HEK293T (cell line): ENCODE measurements at regions not wholly inside any gene's neighbourhood (a gene's known extent, or its start where the extent isn't known, plus 50 kb on each side); places are given as distances from the start of the nearest gene placed in this dataset.

Source experiments
- ARNT ChIP-seq: fragments of 450-650 bp; IDR thresholded peaks from 2 replicates; pipeline ENCODE4 v1.6.1; 2017; ENCODE audit warnings: mild to moderate bottlenecking
- BHLHE40 ChIP-seq: fragments of 450-650 bp; IDR thresholded peaks from 2 replicates; pipeline ENCODE4 v1.6.1; 2016; ENCODE audit warnings: mild to moderate bottlenecking, moderate library complexity, borderline replicate concordance
- CTBP1 ChIP-seq: fragments of 450-650 bp; IDR thresholded peaks from 2 replicates; pipeline ENCODE4 v1.6.1; 2016; ENCODE audit warnings: borderline replicate concordance
- ELF4 ChIP-seq: fragments of 450-650 bp; IDR thresholded peaks from 2 replicates; pipeline ENCODE4 v1.6.1; 2017; ENCODE audit warnings: antibody characterized with exemption
- FOXA1 ChIP-seq: fragments of 450-650 bp; IDR thresholded peaks from 2 replicates; pipeline ENCODE4 v1.6.1; 2016; ENCODE audit warnings: mild to moderate bottlenecking
- FOXM1 ChIP-seq: fragments of 450-650 bp; IDR thresholded peaks from 2 replicates; pipeline ENCODE4 v1.6.1; 2017; ENCODE audit warnings: mild to moderate bottlenecking, borderline replicate concordance
- HDGF ChIP-seq: fragments of 450-650 bp; IDR thresholded peaks from 2 replicates; pipeline ENCODE4 v1.6.1; 2017; ENCODE audit warnings: antibody characterized with exemption, borderline replicate concordance
- L3MBTL2 ChIP-seq: fragments of 450-650 bp; conservative IDR thresholded peaks from 2 replicates; pipeline ENCODE4 v1.6.1; 2016; ENCODE audit warnings: mild to moderate bottlenecking
- LEF1 ChIP-seq: fragments of 450-650 bp; IDR thresholded peaks from 2 replicates; pipeline ENCODE4 v1.6.1; 2017; ENCODE audit warnings: mild to moderate bottlenecking, borderline replicate concordance
- NFRKB ChIP-seq: fragments of 450-650 bp; IDR thresholded peaks from 2 replicates; pipeline ENCODE4 v1.6.1; 2016; ENCODE audit warnings: mild to moderate bottlenecking, moderate library complexity
- SP1 ChIP-seq: fragments of 450-650 bp; IDR thresholded peaks from 2 replicates; pipeline ENCODE4 v1.6.1; 2017
- SUZ12 ChIP-seq: fragments of 450-650 bp; IDR thresholded peaks from 2 replicates; pipeline ENCODE4 v1.6.1; 2016; ENCODE audit warnings: mild to moderate bottlenecking
- TARDBP ChIP-seq: fragments of 450-650 bp; IDR thresholded peaks from 2 replicates; pipeline ENCODE4 v1.6.1; 2016
- ZNF384 ChIP-seq: fragments of 450-650 bp; IDR thresholded peaks from 2 replicates; pipeline ENCODE4 v1.6.1; 2016

GRCh38 chr14:96143906-96144305, 60.7 kb upstream of the BDKRB2 start:
- TF ChIP-seq ELF4 (no peak), FOXA1 (no peak), FOXM1 (no peak), BHLHE40 (no peak), SP1 (no peak), TARDBP (no peak), LEF1 (no peak), SUZ12 (no peak), ZNF384 (no peak), ARNT (no peak), HDGF (no peak), NFRKB (no peak), CTBP1 (no peak), L3MBTL2 (no peak)
